ENCODE measurements at regions not wholly inside any gene's neighbourhood (a gene's known extent, or its start where the extent isn't known, plus 50 kb on each side); places are given as distances from the start of the nearest gene placed in this dataset.

GRCh38 chr2:129443235-129443864, 536.1 kb upstream of the RAB6C start:
- Histone ChIP-seq H3K4me3 (no peak overlapping the region), H3K27me3 (peaks cover 1% of the 10 kb centered on the region), H3K4me2 (no peak overlapping the region), H2AFZ (no peak overlapping the region), H3K9me2 (replicated peaks; ENCODE audit: insufficient read depth) (no peaks in the 10 kb centered on the region), H4K20me1 (ENCODE audit: insufficient read depth, poor library complexity, severe bottlenecking) (no peaks in the 10 kb centered on the region), H3K4me1 (ENCODE audit: insufficient read depth) (no peaks in the 10 kb centered on the region), H3K9me3 (ENCODE audit: low read depth) (no peaks in the 10 kb centered on the region), H3K27ac (no peak overlapping the region), H3K79me2 (no peaks in the 10 kb centered on the region), H3K36me3 (replicated peaks; ENCODE audit: insufficient read depth, low read depth) (no peaks in the 10 kb centered on the region)
- TF ChIP-seq CTCF (IDR thresholded peaks at IDR 0.05; ENCODE audit: poor library complexity) (no peak), EZH2 (IDR thresholded peaks at IDR 0.05; ENCODE audit: borderline replicate concordance) (no peak), EZH2phosphoT487 (IDR thresholded peaks at IDR 0.05; ENCODE audit: low read depth, severe bottlenecking, unreplicated experiment) (no peak)
- DNase-seq (ENCODE audit: low spot score) = no peak
- WGBS (ENCODE audit: low lambda C conversion rate, missing lambda C conversion rate) = 79% methylated on average over 5 of the region's 5 CpGs

- Histone ChIP-seq H3K4me2 (no peak overlapping the region), H3K9me2 (replicated peaks; ENCODE audit: insufficient read depth) (no peaks in the 10 kb centered on the region), H2AFZ (no peak overlapping the region), H3K27ac (no peak overlapping the region), H3K9me3 (ENCODE audit: low read depth) (no peaks in the 10 kb centered on the region), H3K4me3 (no peak overlapping the region), H4K20me1 (ENCODE audit: insufficient read depth, poor library complexity, severe bottlenecking) (no peaks in the 10 kb centered on the region), H3K4me1 (ENCODE audit: insufficient read depth) (no peaks in the 10 kb centered on the region), H3K36me3 (replicated peaks; ENCODE audit: insufficient read depth, low read depth) (no peaks in the 10 kb centered on the region), H3K27me3 (peaks cover 5% of the 10 kb centered on the region), H3K79me2 (no peaks in the 10 kb centered on the region)
- DNase-seq (ENCODE audit: low spot score) = no peak
- 66% methylated on average over 10 of the region's 10 CpGs for WGBS (ENCODE audit: low lambda C conversion rate, missing lambda C conversion rate)
- no peak for TF ChIP-seq EZH2 (IDR thresholded peaks at IDR 0.05; ENCODE audit: borderline replicate concordance)
- TF ChIP-seq EZH2phosphoT487 (IDR thresholded peaks at IDR 0.05; ENCODE audit: low read depth, severe bottlenecking, unreplicated experiment) = no peak
- TF ChIP-seq CTCF (IDR thresholded peaks at IDR 0.05; ENCODE audit: poor library complexity) = no peak
These were observed 535.4 kb upstream of the RAB6C start for GRCh38 chr2:129443865-129444739.

GRCh38 chr2:129444751-129445150, 534.7 kb upstream of the RAB6C start:
- Histone ChIP-seq H3K4me3 (no peak overlapping the region), H3K9me2 (replicated peaks; ENCODE audit: insufficient read depth) (no peaks in the 10 kb centered on the region), H3K27ac (no peak overlapping the region), H4K20me1 (ENCODE audit: insufficient read depth, poor library complexity, severe bottlenecking) (no peaks in the 10 kb centered on the region), H3K9me3 (ENCODE audit: low read depth) (no peaks in the 10 kb centered on the region), H3K27me3 (peaks cover 5% of the 10 kb centered on the region), H3K79me2 (no peaks in the 10 kb centered on the region), H3K4me2 (no peak overlapping the region), H3K4me1 (ENCODE audit: insufficient read depth) (no peaks in the 10 kb centered on the region), H2AFZ (no peak overlapping the region), H3K36me3 (replicated peaks; ENCODE audit: insufficient read depth, low read depth) (no peaks in the 10 kb centered on the region)
- DNase-seq (ENCODE audit: low spot score) = no peak
- WGBS (ENCODE audit: low lambda C conversion rate, missing lambda C conversion rate) = 90% methylated on average over 6 of the region's 6 CpGs
- no peak for TF ChIP-seq EZH2 (IDR thresholded peaks at IDR 0.05; ENCODE audit: borderline replicate concordance)
- no peak for TF ChIP-seq CTCF (IDR thresholded peaks at IDR 0.05; ENCODE audit: poor library complexity)
- TF ChIP-seq EZH2phosphoT487 (IDR thresholded peaks at IDR 0.05; ENCODE audit: low read depth, severe bottlenecking, unreplicated experiment) = no peak
